Cardiac muscle cell (in vitro differentiated cells and primary cell): ENCODE measurements at regions not wholly inside any gene's neighbourhood (a gene's known extent, or its start where the extent isn't known, plus 50 kb on each side); places are given as distances from the start of the nearest gene placed in this dataset.

Source experiments
- DNase-seq, 2 donors: peaks; one replicate each; pipeline versions ENCODE4 v3.0.0 to v3.0.0-alpha.2; 2010 to 2017; ENCODE audit warnings: low read depth in 1 of 2, low spot score in 1 of 2
- H3K27ac ChIP-seq: fragments of 200-600 bp; sonication (generic); 2 replicates; pipeline ENCODE4 v1.5.1; 2016
- H3K27me3 ChIP-seq: fragments of 200-600 bp; sonication (generic); 2 replicates; pipeline ENCODE4 v1.6.0; 2016; ENCODE audit warnings: control low read depth
- H3K36me3 ChIP-seq: fragments of 200-600 bp; sonication (generic); 2 replicates; pipeline ENCODE4 v1.5.1; 2016; ENCODE audit warnings: control low read depth
- H3K4me1 ChIP-seq: fragments of 200-600 bp; sonication (generic); 2 replicates; pipeline ENCODE4 v1.8.1; 2017; ENCODE audit warnings: low read depth, mild to moderate bottlenecking, mixed run types
- H3K4me3 ChIP-seq: fragments of 200-600 bp; sonication (generic); 2 replicates; pipeline ENCODE4 v1.5.1; 2016; ENCODE audit warnings: mild to moderate bottlenecking
- H3K9me3 ChIP-seq: fragments of 200-600 bp; sonication (generic); 2 replicates; pipeline ENCODE4 v1.5.1; 2017; ENCODE audit warnings: low read depth, mild to moderate bottlenecking, control low read depth
- TF ChIP-seq, protein P1 (sequence below): IDR thresholded peaks from 2 replicates; pipeline ENCODE4 v1.5.1; 2012; ENCODE audit warnings: low read depth, mild to moderate bottlenecking, low read length

- no peak overlapping the region for H3K4me3 ChIP-seq
- no peaks in the 10 kb centered on the region for H3K36me3 ChIP-seq
- no peaks in the 10 kb centered on the region for H3K4me1 ChIP-seq
- TF ChIP-seq, protein P1, sequence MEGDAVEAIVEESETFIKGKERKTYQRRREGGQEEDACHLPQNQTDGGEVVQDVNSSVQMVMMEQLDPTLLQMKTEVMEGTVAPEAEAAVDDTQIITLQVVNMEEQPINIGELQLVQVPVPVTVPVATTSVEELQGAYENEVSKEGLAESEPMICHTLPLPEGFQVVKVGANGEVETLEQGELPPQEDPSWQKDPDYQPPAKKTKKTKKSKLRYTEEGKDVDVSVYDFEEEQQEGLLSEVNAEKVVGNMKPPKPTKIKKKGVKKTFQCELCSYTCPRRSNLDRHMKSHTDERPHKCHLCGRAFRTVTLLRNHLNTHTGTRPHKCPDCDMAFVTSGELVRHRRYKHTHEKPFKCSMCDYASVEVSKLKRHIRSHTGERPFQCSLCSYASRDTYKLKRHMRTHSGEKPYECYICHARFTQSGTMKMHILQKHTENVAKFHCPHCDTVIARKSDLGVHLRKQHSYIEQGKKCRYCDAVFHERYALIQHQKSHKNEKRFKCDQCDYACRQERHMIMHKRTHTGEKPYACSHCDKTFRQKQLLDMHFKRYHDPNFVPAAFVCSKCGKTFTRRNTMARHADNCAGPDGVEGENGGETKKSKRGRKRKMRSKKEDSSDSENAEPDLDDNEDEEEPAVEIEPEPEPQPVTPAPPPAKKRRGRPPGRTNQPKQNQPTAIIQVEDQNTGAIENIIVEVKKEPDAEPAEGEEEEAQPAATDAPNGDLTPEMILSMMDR, result no peak
- H3K27me3 ChIP-seq, result no peaks in the 10 kb centered on the region
- H3K27ac ChIP-seq, result no peak overlapping the region
- peak in 1 of 2 donors; percentile 52 for DNase-seq
- H3K9me3 ChIP-seq, result no peaks in the 10 kb centered on the region
Measured at GRCh38 chr3:188940573-188940932, 231.2 kb upstream of the TPRG1 start.

- Histone ChIP-seq H3K27ac (no peak overlapping the region), H3K4me3 (no peak overlapping the region)
- no peak for DNase-seq
Measured at GRCh38 chr3:188941103-188941502, 230.7 kb upstream of the TPRG1 start.

GRCh38 chr3:188942191-188942590, 229.6 kb upstream of the TPRG1 start:
- H3K27ac ChIP-seq, result no peak overlapping the region
- no peaks in the 10 kb centered on the region for H3K9me3 ChIP-seq
- no peak overlapping the region for H3K4me3 ChIP-seq
- TF ChIP-seq, protein P1, result no peak
- no peaks in the 10 kb centered on the region for H3K36me3 ChIP-seq
- DNase-seq, result no peak
- no peaks in the 10 kb centered on the region for H3K4me1 ChIP-seq
- H3K27me3 ChIP-seq, result no peaks in the 10 kb centered on the region

More at GRCh38 chr3:188941103-188941502, 230.7 kb upstream of the TPRG1 start:
- Histone ChIP-seq H3K36me3 (no peaks in the 10 kb centered on the region), H3K27me3 (no peaks in the 10 kb centered on the region), H3K9me3 (no peaks in the 10 kb centered on the region), H3K4me1 (no peaks in the 10 kb centered on the region)
- TF ChIP-seq, protein P1, result no peak

GRCh38 chr3:188943591-188943990, 228.2 kb upstream of the TPRG1 start:
- no peak for DNase-seq
- TF ChIP-seq, protein P1, result no peak
- no peak overlapping the region for H3K27ac ChIP-seq
- no peaks in the 10 kb centered on the region for H3K27me3 ChIP-seq
- H3K4me1 ChIP-seq, result peaks cover 3% of the 10 kb centered on the region
- H3K9me3 ChIP-seq, result no peaks in the 10 kb centered on the region
- H3K4me3 ChIP-seq, result no peak overlapping the region
- H3K36me3 ChIP-seq, result no peaks in the 10 kb centered on the region

DNA sequence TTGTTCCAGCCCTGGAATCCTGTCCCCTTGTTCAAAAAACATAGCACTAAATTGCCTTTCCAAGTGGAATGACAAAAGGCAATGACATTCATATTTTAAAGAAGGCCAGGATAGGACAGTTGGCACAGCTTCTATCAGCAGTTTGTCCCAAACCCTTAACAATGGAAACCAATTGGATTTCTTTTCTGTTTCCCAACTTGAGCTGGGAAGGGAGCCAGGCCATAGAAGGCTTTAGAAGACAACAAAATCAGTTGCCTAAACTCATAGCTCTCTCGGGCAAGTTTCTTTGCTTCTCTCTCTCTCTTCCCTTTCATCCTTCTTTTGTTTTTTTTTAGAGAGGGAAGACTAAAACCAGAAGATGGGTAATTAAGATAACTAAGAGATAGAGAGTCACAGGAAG, 227.7 kb upstream of the TPRG1 start:
- DNase-seq, result peak in 1 of 2 donors; percentile 53
- Histone ChIP-seq H3K4me3 (no peak overlapping the region), H3K27me3 (no peaks in the 10 kb centered on the region), H3K36me3 (no peaks in the 10 kb centered on the region), H3K9me3 (no peaks in the 10 kb centered on the region), H3K27ac (no peak overlapping the region), H3K4me1 (peaks cover 3% of the 10 kb centered on the region)
- TF ChIP-seq, protein P1, result no peak
